Astrocyte of the spinal cord (primary cell): ENCODE measurements at regions not wholly inside any gene's neighbourhood (a gene's known extent, or its start where the extent isn't known, plus 50 kb on each side); places are given as distances from the start of the nearest gene placed in this dataset.

ENCODE experiments used
- DNase-seq: peaks from one replicate; pipeline ENCODE4 v3.0.0; 2011; ENCODE audit warnings: low read depth, low spot score
- H3K4me3 ChIP-seq: 2 replicates; pipeline ENCODE4 v1.5.1; 2011; ENCODE audit warnings: low read depth, mild to moderate bottlenecking, low read length, moderate library complexity
- CTCF ChIP-seq: IDR thresholded peaks from 2 replicates; pipeline ENCODE4 v1.5.1; 2012; ENCODE audit warnings: low read depth, mild to moderate bottlenecking, low read length, inconsistent platforms
- in situ Hi-C: cut with HindIII; loops from 2 replicates; pipeline ENCODE4 v1.10.0; 2017; ENCODE audit warnings: low sequenced_read_pairs

GRCh38 chr4:188707036-188707435, 567.8 kb downstream of the TRIML1 start:
- H3K4me3 ChIP-seq: no peak overlapping the region
- no peak for TF ChIP-seq CTCF
- no peak for DNase-seq
- in situ Hi-C loops: no loop called here

DNA sequence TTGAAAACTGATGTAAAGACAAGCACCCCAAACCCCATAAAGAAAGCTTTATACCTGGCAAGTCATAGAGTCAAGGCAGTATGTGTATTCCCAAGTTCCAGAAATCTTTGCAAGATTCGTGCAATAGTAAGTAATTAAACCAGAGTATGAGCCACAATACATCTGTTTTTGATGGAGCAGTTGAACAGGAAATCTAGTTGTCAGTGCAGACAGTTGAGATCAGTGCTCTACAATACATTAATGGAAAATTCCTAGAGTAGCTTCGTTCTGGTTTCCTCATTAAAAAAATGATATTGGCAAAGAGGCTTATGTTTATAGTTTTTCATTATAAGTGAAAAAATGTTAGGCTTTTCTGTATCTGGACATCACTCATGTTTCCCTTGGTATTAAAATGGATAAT, 575.3 kb downstream of the TRIML1 start:
- in situ Hi-C loops: no loop called here
- H3K4me3 ChIP-seq: no peak overlapping the region

DNA sequence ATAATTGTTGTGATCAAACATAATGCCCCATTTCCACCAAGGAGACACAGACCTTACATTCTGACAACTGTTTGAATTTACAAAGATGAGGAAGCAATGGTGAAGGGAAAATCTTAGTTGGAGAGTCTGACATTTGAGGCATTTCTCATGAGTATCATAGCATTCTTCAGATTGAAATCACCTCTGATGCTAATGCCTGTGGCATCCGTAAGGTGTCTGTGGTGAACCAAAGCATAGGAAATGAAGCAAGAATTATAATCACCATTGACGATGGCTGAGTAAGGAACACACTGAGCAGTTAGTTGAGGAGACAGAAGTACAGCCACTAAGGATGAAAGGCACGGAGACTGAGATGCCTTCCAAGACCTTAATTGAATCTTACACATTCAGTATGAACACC, 575.7 kb downstream of the TRIML1 start:
- DNase-seq: peak; percentile 58
- H3K4me3 ChIP-seq: no peak overlapping the region
- in situ Hi-C loops: no loop called here
- TF ChIP-seq CTCF: no peak

More for the DNA sequence above, 575.3 kb downstream of the TRIML1 start:
- peak; percentile 15 for DNase-seq
- no peak for TF ChIP-seq CTCF

- no peak for TF ChIP-seq CTCF
- no peak overlapping the region for H3K4me3 ChIP-seq
- DNase-seq: no peak
- in situ Hi-C loops: no loop called here
Measured at GRCh38 chr4:188717661-188718060, 578.4 kb downstream of the TRIML1 start.

DNA sequence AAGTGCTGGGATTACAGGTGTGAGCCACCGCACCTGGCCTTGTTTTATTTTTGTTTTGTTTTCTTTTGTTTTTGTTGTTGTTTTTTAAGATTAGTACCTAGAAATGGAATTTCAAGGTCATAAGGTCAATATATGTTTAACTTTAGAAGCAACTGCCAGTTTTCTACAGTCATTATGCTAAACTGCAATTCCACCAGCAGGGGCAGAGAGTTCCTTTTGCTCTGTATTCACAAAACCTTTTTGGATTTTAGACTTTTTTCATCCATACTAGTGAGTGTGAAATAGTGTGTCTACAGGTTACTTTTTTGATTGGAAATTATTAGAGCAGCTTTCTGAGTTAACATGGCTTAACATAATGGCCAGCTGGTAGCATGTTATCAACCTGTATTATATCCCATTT, 580.6 kb downstream of the TRIML1 start:
- in situ Hi-C loops: no loop called here
- TF ChIP-seq CTCF: no peak
- H3K4me3 ChIP-seq: no peak overlapping the region
- DNase-seq: no peak

DNA sequence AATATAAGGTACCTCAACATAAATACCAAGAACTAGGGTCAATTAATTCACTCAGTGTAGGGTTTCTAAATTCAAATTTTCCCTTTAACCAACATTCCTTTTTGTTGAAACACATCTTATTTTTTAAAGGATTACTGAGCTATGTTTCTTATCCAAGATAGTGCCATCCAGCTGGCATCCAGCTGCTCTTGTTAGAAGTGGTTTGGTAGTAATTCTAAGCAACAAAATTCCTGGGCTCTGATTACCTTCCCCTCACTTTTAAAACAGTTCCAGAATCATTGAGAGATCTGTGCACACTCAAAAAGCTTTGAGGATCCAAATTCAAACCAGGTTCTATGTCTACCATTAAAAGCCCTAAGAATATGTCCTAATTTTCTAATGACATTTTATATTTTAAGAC, 583.7 kb downstream of the TRIML1 start:
- in situ Hi-C loops: no loop called here
- no peak for TF ChIP-seq CTCF
- no peak overlapping the region for H3K4me3 ChIP-seq
- DNase-seq: no peak

- no peak for TF ChIP-seq CTCF
- in situ Hi-C loops: no loop called here
- H3K4me3 ChIP-seq: no peak overlapping the region
- no peak for DNase-seq
Measured at GRCh38 chr4:188727746-188728145, 588.5 kb downstream of the TRIML1 start.
